ENCODE measurements at regions not wholly inside any gene's neighbourhood (a gene's known extent, or its start where the extent isn't known, plus 50 kb on each side); places are given as distances from the start of the nearest gene placed in this dataset.

DNA sequence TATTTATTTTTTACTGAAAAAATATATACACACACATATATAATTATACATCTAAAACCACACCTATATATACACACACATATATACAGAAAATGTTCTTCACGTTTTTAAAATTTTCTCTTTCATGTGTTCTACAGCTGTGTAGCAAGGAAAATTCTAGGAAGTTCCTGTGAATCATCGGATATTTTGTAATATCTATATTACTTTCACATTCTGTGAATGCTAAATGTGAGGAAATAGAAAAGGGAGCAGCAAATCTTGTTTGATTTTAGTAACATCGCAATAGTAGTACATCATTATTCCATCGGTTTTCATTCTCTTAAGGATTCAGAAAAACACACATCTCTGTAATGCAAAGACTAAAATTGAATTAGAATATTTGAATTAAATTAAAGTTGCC lies 836.8 kb upstream of the NECTIN3 start:
- no peak for TF ChIP-seq POLR2A (IDR thresholded peaks at IDR 0.05)
- TF ChIP-seq, protein P1, sequence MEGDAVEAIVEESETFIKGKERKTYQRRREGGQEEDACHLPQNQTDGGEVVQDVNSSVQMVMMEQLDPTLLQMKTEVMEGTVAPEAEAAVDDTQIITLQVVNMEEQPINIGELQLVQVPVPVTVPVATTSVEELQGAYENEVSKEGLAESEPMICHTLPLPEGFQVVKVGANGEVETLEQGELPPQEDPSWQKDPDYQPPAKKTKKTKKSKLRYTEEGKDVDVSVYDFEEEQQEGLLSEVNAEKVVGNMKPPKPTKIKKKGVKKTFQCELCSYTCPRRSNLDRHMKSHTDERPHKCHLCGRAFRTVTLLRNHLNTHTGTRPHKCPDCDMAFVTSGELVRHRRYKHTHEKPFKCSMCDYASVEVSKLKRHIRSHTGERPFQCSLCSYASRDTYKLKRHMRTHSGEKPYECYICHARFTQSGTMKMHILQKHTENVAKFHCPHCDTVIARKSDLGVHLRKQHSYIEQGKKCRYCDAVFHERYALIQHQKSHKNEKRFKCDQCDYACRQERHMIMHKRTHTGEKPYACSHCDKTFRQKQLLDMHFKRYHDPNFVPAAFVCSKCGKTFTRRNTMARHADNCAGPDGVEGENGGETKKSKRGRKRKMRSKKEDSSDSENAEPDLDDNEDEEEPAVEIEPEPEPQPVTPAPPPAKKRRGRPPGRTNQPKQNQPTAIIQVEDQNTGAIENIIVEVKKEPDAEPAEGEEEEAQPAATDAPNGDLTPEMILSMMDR (IDR thresholded peaks at IDR 0.05), result no peak
- intact Hi-C loops (cut with DNase I), result no loop called here
- WGBS, 4 donors, result 82 to 86% (median 84%) methylated on average over 4 of the region's 4 CpGs

DNA sequence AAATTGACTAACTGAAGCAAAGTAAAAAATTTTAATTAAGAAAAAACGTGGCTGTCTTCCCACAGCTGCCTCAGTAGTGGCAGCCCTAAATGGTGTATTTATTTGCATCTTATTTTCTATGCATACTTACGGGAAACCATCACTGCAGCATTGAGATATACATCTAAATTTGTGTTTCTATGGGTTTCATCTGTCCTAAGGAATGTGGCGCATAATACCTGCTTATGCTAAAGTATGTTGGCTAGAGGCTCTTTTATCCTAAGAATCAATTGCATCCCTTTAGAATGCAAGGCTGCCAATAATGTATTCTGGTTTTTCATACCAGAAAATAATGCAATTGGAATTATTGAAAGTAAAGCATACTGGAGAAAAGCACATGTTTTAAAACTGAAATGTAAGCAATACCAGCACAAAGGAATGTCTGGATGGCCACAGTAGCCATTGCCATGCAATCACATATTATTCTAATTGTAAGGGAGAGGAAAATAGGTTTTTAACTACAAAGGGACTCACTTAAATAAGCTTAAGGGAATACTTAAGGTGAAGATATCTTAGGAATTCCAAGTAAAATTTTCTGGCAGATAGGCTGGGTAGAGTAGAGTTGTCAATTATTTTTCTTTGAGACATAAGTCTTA lies 834.5 kb upstream of the NECTIN3 start:
- no peak for TF ChIP-seq POLR2A (IDR thresholded peaks at IDR 0.05)
- TF ChIP-seq, protein P1 (IDR thresholded peaks at IDR 0.05), result no peak
- no peak for DNase-seq
- Histone ChIP-seq H3K9me3 (replicated peaks in 1 of 3) (no peaks in the 10 kb centered on the region), H3K27me3 (no peaks in the 10 kb centered on the region), H3K4me1 (replicated peaks in 1 of 2) (no peaks in the 10 kb centered on the region), H3K27ac (no peak overlapping the region), H3K4me3 (no peak overlapping the region), H3K36me3 (replicated peaks in 1 of 2) (no peaks in the 10 kb centered on the region)
- intact Hi-C loops (cut with DNase I), result no loop called here
- 54 to 61% (median 57%) methylated on average over 3 of the region's 3 CpGs for WGBS, 4 donors

More for the DNA sequence above, 836.8 kb upstream of the NECTIN3 start:
- Histone ChIP-seq H3K4me3 (no peak overlapping the region), H3K27ac (no peak overlapping the region), H3K27me3 (no peaks in the 10 kb centered on the region), H3K36me3 (replicated peaks in 1 of 2) (no peaks in the 10 kb centered on the region), H3K4me1 (replicated peaks in 1 of 2) (no peaks in the 10 kb centered on the region), H3K9me3 (replicated peaks in 1 of 3) (no peaks in the 10 kb centered on the region)
- DNase-seq, result no peak

DNA sequence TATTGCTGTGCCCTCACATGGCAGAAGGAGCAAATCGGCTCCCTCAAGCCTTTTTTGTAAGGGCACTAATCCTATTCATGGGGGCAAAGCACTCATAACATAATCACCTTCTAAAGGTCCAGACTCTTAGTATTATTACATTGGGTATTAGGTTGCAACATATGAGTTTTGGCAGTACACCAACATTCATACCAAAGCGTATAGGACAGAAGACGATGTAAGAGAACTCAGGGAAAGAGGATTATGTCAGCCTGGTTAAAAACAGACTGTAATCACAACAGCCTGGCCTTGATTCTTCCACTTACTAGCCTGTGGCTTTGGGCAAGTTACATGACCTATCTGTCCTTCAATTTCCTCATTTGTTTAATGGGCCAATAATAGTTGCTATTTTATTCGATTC lies 828.5 kb upstream of the NECTIN3 start:
- TF ChIP-seq, protein P1 (IDR thresholded peaks at IDR 0.05), result no peak
- TF ChIP-seq POLR2A (IDR thresholded peaks at IDR 0.05), result no peak
- no peak for DNase-seq
- Histone ChIP-seq H3K27me3 (no peaks in the 10 kb centered on the region), H3K4me3 (no peak overlapping the region), H3K9me3 (replicated peaks in 1 of 3) (no peaks in the 10 kb centered on the region), H3K4me1 (replicated peaks in 1 of 2) (no peaks in the 10 kb centered on the region), H3K36me3 (replicated peaks in 1 of 2) (no peaks in the 10 kb centered on the region), H3K27ac (no peak overlapping the region)
- intact Hi-C loops (cut with DNase I), result no loop called here
- 73 to 86% (median 83%) methylated on average over 4 of the region's 4 CpGs for WGBS, 4 donors

DNA sequence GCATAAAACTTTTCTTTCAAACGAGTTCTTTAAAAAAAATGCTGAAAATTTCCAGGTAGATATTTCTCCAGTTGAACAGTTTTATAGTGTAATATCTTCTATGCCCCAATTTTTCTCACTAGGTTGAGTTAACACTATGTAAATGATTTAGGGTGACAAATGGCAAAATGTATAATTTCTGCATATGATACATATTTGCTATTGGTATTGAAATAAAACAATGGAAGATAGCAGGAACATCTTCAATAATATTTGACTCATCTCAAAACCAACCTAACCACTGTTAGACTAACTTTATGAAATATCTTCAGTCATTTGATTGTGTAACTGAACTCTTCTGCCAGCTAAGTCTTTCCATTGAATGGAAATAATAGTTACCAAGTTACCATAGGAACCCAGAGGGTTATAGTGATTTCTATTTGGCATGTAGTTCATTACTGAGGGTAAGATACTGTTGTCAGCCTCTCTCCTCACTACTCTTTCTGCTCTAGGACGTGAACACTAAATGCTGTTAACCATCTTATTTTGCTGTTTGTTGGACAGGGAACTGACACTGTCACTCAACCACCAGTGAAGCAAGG lies 824.7 kb upstream of the NECTIN3 start:
- DNase-seq, result no peak
- H3K9me3 ChIP-seq (replicated peaks in 1 of 3), result no peaks in the 10 kb centered on the region
- intact Hi-C loops (cut with DNase I), result no loop called here
- TF ChIP-seq, protein P1 (IDR thresholded peaks at IDR 0.05), result no peak
- TF ChIP-seq POLR2A (IDR thresholded peaks at IDR 0.05), result no peak
- no peaks in the 10 kb centered on the region for H3K36me3 ChIP-seq (replicated peaks in 1 of 2)
- no peak overlapping the region for H3K27ac ChIP-seq
- no peaks in the 10 kb centered on the region for H3K27me3 ChIP-seq
- no peaks in the 10 kb centered on the region for H3K4me1 ChIP-seq (replicated peaks in 1 of 2)
- WGBS, 4 donors, result 31 to 37% (median 32%) methylated on average over 2 of the region's 2 CpGs
- H3K4me3 ChIP-seq, result no peak overlapping the region
